A549 (cell line): ENCODE measurements at regions not wholly inside any gene's neighbourhood (a gene's known extent, or its start where the extent isn't known, plus 50 kb on each side); places are given as distances from the start of the nearest gene placed in this dataset.

Experiments used
- ELK1 ChIP-seq: fragments of 150-350 bp; IDR thresholded peaks from 2 replicates; pipeline ENCODE4 v1.6.1; 2014; ENCODE audit warnings: low read depth, mild to moderate bottlenecking, low read length
- JUN ChIP-seq, 2 experiments: fragments of >200 bp; sonication (Bioruptor Twin); formaldehyde crosslinking; IDR thresholded peaks; 2 replicates in 1 of 2; 3 replicates in 1 of 2; pipeline ENCODE4 v1.6.1; 2016 to 2017
- TP53 ChIP-seq: fragments of 250-450 bp; sonication (Bioruptor Pico); IDR thresholded peaks from 2 replicates; pipeline ENCODE4 v1.5.0; 2021; ENCODE audit warnings: mild to moderate bottlenecking, moderate library complexity
- ZC3H11A ChIP-seq: fragments of 450-650 bp; IDR thresholded peaks from 2 replicates; pipeline ENCODE4 v1.6.1; 2014; ENCODE audit warnings: antibody characterized with exemption, mild to moderate bottlenecking

GRCh38 chr3:110933821-110934426 lies 137.7 kb upstream of the NECTIN3 start:
- TF ChIP-seq JUN (IDR thresholded peaks at IDR 0.05), result no peak
- TF ChIP-seq ELK1, result no peak
- no peak for TF ChIP-seq TP53 (CRISPR knock-in tag)
- no peak for TF ChIP-seq ZC3H11A
